ENCODE measurements at regions not wholly inside any gene's neighbourhood (a gene's known extent, or its start where the extent isn't known, plus 50 kb on each side); places are given as distances from the start of the nearest gene placed in this dataset.
A peak's percentile ranks its signal among the peaks of the same experiment; 100 is the strongest.
"Not testable (repeated sequence)": the region's sequence is repeated elsewhere in the genome, so short reads cannot be mapped to it uniquely, and the experiment has no call there.

DNA sequence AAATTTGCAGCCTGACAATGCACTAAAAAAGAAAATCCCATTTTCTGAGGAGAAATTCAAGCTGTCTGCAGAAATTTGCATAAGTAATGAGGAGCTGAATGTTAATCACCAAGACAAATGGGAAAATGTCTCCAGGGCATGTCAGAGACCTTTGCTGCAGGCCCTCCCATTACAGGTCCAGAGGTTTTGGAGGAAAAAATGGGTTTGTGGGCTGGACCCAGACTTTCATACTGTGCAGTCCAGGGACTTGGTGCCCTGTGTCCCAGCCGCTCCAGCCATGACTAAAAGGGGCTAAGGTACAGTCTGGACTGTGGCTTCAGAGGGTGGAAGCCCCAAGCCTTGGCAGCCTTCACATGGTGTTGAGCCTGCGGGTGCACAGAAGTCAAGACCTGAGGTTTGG lies 209.8 kb upstream of the PRICKLE2 start:
- DNase-seq, result not testable (repeated sequence)

DNA sequence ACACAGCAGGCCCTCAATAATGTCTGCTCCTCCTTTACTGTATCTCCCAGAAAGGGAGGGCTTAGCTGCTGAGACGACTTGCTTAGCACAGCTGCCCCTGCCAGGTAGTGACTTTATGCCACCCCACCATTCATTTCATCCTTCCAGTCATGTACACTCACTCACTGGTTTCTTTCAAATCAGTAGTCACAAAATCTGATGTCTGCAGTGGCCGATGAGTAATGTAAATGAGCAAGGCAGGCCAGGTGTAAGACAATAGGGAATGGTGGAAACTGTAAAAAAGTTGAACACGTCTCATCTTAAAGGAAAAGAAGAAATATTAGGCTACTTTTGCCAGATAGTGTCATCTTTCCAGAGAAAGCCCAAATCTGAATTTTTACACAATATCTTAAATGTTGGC lies 207.6 kb upstream of the PRICKLE2 start:
- no peak for DNase-seq

DNA sequence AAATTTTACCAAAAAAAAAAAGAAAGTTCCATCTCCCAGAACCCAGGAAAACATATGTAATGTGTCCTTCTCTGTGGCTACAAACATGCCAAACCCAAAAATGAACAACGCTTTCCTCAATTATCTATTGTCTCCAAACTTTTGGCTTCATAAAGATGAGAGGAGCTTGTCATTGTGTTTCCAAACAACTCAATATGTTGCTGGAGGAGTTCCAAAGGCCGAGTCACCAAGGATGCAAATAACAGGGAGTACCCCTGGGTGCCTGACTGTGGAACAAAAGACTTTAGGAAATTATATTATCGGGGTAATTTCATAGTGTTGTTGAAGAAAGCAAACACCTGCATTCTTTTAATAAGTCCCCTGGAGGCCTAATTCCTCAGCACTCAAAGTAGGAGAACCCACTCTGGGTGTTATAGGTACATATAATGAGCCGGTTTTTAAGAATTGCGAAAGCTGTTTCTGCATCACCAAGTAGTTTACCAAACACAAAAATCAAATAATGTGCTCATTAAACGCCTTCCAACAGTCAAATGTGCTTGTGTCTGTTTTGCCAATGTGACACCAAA lies 206.3 kb upstream of the PRICKLE2 start:
- no peak for DNase-seq

DNA sequence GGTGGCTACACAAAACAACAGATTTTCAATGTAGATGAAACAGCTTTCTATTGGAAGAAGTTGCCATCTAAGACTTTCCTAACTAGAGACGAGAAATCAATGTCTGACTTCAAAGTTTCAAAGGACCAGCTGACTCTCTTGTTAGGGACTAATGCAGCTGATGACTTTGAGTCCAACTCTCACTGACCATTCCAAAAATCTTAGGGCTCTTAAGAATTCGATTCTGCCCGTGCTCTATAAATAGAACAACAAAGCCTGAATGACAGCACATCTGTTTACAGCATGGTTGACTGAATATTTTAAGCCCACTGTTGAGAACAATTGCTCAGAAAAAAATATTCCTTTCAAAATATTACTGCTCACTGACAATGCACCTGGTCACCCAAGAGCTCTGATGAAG lies 202.4 kb upstream of the PRICKLE2 start:
- no peak for DNase-seq

DNA sequence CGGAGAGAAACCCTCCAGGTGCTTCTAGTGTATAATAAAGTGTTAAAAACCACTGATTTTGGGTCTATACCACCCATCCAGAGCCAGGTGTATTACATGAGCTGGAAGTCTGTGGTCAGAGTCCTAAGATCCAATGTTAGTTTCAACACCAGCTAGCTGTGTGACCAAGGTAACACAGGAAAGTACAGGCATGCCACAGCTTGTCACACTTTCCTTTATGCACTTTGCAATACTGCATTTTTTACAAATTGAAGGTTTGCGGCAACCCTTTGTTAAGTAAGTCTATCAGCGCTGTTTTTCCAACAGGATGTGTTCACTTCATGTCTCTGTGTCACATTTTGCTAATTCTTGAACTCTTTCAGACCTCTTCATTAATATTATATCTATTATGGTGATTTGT lies 201.3 kb upstream of the PRICKLE2 start:
- DNase-seq, result no peak

DNA sequence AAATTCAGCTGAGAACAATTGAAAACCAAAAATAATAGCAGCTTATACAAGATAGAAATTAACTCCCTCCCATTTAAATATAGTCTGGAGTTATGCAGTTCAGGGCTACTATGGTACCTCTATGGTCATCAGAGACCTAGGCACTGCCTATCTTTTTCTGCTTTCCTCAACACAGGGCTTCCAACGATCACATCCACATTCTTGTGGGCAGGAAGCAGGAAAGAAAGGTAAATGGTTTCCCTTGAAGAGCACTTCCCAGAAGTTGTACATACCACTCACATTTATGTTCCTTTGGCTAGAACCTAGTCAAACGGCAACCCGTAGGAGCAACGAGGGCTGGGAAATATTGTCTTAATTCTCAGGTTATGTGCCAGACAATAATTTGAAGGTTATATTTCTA lies 197.7 kb upstream of the PRICKLE2 start:
- no peak for DNase-seq

DNA sequence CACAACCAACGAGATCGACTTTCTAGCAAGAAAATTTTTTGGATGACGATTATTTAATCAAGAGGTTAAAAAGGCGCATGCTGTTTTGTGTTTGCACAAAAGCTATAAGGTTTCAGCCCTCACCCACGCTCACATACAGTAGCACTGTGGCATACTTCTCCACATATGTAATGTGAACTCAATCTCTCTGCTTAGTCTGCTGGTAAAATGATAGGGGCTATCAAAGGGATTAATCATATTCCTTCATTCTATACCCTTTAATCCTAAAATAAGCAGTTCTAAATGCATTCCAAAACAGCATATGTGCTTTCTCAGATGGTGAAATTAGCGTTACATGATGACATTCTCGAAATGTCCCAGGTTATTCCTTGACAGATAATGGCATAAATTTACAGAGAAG lies 196.9 kb upstream of the PRICKLE2 start:
- DNase-seq, result no peak

DNA sequence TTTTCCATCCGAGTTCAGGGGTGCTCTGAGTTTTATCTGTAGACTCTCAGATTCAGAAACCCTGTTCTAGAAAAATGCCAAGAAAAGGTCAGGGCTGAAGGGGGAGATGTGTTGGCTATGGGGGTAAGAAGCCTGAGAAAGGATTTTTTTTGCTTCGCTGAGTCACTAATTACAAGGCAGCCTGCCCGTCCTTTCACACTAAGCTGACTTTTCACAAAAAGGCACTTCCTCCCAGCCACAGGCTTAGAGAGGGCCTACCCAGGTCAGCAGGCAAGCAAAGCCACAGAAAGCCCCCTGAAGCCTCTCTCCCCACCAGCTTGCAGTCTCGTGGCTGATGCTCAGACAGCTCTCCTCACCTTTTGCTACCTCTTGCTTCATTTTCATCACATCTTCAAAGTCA lies 192.6 kb upstream of the PRICKLE2 start:
- no peak for DNase-seq

DNA sequence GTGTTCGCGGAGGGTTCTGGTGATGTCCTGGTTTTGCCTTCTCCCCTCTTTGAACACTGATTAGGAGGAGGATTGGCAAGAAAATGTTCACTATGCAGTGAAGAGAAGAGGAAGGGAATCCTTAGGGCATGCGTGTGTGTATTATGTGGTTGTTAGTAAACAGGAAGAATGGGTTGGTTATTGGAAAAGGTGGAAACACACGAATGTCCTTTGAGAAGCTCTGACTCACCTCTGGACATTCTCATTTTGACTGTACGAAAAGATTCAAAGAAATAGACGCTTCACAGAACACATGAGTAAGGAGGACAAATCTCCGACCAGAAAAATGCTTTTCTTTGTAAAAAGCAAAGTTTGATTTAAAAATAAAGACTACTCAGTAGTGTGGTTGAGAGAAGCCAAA lies 188.8 kb upstream of the PRICKLE2 start:
- DNase-seq, result no peak

DNA sequence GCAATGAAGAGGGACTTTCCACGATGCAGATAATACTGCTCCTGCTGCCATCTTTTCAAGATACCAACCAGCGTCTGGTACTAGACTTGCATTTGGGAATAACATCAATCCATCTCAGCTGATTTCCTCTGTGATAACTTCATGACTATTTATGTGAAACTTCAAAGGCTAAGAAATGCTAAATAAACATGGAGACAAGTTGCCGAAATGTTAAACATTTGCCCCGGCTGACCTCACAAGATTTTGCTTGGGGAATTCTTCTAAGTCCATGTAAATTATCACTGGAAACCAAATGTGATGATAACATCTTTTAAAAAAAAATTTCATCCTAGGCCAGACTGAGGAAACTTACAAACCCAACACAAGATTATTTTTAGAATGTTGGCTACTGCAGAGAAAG lies 185.8 kb upstream of the PRICKLE2 start:
- no peak for DNase-seq

DNA sequence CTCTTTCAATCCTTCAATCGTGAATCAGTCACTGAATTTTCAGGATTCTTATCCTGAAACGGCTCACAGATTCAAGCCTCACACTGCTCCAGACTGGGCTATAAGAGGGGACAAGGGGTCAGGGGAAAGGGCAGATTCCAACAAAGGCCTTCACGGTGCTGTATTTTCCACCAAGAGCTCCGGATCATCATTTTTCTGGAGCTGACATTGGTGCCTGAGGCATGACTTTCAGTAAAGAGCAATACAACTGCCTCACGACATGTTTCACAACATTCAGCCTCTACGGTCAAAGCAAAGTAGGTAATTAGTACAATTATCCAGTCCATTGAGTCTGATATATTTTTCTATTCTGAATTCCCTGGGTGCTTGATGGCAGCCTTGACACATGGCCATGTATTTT lies 185.0 kb upstream of the PRICKLE2 start:
- DNase-seq, result no peak

DNA sequence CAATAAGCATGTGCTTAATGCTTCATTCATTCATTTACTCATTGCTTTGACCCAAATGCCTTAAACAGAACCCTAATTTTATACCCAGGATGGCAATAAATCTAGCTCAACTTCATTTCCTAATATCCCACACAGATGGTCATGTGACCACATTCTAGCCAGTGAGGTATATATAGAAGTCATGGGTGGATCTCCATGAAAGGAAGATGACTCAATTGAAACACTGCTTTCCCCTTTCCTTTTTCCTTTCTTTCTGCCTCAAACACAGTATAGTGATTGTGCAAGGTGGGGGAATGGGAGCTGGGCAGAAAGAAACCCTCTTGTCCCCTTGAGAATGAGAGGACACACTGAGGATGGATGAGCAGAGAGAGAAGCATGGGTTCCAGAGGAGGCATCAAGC lies 183.5 kb upstream of the PRICKLE2 start:
- DNase-seq, result no peak

DNA sequence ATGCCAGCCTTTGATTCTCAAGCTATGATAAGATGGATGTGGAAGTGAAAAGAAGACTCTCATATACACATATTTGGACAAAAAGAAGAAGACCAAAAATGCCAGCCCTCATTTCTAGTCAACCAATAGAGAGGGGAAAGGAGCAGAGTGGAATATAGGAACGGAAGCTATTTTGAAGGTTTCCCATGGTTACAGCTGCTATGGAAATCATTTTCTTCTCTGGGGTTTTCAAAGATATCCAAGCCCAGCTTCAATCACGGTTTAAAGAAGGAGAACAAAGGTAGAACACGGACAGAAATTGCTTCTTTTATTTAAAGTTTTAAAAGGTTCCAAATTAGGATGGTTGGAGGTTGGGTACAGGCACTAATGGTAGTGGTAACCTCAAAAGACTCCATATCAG lies 181.0 kb upstream of the PRICKLE2 start:
- DNase-seq, result no peak

DNA sequence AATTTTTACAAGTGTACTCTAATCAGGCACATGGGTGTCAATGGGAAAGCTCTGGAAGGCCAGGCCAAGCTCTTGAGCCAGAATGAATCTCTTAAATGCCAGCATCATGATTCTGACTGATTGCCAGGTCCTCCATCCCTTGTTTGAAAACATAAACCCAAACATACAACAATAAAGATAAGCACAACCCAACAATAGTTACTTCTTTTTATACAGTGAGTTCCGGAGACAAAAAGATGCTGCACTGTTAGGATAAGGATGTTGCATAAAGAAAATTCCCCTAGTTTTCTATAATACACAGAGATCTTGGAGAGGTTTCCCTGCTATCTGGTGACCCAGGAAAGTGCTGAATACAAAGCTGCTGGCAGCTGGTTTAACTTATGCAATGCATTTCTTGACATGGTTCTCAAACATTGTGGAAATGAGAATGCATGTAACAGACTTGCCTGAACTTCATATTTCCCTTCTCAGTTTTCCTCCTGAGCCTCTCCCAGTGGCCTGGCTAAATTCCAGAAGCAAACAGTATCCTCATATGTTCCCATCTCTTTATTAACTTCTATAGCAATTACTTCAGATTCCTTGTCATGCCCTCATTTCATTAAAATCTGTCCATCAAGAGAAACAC lies 180.1 kb upstream of the PRICKLE2 start:
- no peak for DNase-seq

DNA sequence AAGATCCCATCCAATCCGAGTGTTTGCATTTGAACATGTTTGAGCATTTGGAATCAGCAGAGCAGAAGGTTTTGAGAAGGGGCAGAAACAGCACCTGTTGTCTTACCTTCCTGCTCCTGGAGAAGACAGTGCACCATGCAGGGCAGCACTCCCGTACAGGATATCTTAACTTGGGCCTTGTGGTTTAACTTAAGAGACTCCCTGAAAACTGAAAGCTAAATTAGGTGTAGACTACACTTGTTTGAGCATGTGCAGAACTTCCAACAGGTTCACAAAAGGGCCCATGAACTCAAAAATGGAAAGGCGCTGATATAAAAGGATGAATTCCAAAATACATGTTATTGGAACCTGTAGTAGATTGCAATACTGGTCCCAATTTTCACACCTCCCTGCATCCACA lies 175.4 kb upstream of the PRICKLE2 start:
- no peak for DNase-seq

DNA sequence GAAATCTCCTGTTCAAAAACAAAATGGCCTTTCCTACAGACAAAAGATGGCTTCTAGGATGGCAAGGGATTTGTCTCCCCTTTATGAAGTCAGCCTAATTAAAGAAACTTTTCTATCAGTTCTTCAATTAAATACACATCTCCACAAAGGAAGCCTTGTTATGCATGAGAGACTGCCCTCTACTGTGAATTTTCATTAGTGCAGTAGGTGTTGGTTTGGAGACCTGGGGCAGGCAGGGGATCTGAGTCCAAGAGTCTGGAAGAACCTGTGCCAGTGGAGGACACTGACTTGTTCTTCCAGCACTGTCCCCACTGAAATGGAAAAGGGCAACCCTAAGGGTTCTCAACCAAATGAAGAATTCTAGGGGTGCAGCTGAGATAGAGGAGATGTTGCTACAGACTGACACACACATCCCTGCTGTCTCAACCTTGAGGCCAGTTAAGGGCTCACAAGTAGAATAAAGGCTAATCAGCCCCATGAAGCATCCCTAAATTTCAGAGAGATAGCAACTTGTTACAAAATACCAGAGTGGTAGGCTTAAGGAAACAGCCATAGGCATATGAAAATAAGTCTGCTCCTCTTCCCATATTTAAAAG lies 174.0 kb upstream of the PRICKLE2 start:
- DNase-seq, result peak; percentile 17 to 19

DNA sequence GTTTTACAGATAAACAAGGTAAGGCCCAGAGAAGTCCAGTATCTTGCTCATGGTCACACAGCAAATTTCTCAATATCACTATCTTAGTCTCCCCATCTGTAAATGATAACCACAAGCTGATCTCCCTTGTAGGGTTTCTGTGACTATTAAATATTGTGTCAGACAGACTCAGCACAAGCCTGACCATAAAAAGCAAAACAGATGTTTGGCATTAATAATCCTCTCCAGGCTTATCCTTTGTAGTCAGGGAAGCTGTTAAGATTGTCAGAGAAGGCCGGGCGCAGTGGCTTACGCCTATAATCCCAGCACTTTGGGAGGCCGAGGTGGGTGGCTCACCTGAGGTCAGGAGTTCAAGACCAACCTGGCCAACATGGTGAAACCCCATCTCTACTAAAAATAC lies 173.2 kb upstream of the PRICKLE2 start:
- no peak for DNase-seq

DNA sequence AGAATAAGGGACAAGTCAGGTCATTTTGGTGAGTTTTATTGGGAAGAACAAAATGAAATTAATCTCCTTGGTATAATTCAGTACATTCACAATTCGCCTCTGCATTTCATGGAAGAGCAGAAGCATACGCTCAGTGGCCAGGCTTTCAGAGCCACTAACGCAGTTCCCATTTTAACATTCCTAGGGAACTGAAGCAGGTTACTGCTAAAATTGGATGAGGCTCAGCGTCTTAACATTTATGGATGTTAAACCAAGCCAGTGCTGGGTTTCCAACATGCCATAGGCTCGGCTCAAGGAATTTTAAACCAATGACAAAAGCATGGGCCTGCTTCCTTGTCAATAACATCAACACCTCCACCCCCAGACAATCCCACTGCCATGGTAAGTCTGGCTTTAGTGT lies 172.7 kb upstream of the PRICKLE2 start:
- no peak for DNase-seq

DNA sequence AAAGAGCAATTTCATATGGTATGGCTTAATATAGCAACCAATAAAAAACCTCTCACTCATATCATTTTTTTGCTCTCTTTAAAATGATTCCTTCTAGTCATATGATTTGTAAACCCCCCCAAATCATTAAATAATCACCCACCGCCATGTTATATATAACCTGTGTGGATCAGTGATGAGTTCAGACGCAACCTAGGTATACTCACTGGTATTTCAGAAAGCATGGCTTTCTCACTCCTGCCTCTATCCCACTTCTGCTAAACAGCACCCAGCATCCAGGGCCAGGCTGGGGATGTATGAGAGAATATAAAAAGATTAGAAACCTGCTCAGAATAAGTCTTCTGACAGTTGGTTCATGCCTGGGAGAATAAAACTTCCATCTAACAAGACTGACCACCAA lies 172.3 kb upstream of the PRICKLE2 start:
- no peak for DNase-seq

DNA sequence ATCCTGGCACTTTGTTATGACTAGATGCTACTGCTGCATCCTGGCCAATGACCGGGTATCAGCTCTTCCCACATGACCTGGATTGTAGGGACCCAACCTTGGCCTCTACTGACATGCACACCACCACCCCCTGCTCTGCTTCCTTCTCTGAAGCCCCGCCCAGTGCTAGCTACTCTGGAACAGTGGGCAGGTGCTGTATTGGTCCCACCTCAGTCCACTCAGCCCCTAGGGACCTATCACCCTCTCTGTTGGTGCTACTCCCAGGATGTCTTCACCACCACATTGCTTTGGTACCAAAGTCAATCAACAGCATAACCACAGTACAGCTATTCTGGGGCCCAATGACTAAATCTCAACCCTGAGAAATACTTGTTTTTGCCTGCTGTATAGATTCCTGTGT lies 170.2 kb upstream of the PRICKLE2 start:
- DNase-seq, result no peak

DNA sequence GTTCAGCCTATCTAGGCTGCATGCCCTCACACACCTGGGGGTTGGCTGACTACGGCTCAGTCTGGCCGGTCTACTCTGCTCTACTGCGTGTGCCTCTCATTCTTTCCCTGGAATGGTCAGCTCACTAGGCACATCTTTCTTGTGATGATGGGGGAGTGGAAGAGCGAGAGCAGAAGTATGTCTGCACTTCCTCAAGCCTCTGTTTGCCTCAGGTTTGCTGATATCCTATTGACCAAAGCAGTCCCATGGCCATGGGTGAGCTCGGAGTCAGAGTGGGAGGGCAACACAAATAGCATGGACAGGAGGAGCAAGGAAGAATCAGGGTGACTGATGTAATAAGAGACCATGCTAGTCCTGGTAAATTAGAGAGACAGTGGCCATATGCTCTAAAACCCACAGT lies 167.9 kb upstream of the PRICKLE2 start:
- DNase-seq, result no peak

DNA sequence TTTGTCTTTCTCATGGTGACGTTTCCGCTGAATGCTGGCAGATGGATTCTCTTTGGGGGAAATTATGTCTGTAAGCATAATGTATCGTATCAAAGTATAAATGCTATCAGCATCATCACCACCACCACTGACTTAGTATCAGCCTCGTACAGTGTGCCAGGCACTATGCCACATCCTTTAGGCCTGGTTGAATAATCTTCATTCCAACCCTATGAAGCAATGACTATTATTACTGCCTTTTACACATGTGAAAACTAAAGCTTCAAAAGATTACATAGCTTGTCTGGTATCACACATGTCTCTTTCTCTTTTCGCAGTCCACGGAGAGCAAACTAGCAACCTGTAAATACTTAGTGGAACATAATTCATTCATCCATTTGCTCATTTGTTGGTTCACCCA lies 166.7 kb upstream of the PRICKLE2 start:
- no peak for DNase-seq

DNA sequence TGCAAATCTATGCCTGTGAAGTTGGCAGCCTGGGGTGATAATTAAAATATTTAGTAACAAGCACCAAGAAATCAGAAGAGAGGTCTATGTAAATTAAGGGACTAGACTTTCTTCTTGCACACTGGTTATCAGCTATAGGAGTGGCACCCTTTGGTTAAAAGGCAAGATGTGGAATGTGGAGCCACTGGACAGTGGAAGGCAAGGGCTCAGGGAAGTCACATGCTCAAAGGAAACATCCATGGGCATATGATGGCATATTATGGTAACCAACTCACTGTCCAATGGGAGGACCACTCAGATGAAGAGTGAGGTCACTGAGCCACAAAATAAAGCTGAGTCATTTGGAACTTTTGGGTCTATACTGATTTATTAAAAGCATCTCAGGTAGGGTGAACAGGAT lies 165.6 kb upstream of the PRICKLE2 start:
- no peak for DNase-seq

DNA sequence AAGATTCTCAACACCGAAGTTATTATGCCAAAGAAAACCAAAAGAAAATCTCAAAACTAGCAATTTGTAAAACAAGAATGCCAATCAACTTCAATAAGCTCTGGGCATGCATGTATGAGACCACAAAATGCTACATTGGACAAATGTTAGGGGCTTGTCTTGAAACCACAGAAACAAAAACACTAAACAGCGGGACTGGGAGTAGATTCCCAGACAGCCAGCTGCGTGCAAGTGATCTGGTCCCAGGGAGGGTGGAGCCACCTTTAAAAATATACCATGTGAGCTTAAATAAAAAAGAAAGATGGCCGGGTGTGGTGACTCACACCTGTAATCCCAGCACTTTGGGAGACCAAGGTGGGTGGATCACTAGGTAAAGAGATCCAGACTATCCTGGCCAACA lies 163.6 kb upstream of the PRICKLE2 start:
- DNase-seq, result no peak

DNA sequence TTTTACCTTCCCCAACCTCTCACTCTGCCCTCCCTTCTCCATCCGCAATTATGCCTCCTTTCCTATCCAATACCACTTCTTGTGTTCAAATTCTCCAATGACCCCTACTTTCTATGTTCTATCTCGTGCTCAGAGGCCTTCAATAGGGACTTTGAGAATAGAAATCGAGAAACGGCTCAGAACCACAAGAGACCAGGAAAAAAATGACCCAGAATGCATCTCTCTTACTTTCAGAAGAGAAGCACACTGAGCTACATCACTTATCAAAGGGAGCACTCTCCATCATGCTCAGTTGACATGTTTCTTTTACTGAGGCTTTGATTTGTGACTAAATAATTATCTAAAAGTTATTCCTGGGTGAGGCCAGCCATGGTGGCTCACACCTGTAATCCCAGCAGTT lies 162.4 kb upstream of the PRICKLE2 start:
- no peak for DNase-seq
